ENCODE measurements at regions not wholly inside any gene's neighbourhood (a gene's known extent, or its start where the extent isn't known, plus 50 kb on each side); places are given as distances from the start of the nearest gene placed in this dataset.
A peak's percentile ranks its signal among the peaks of the same experiment; 100 is the strongest.
"Not testable (repeated sequence)": the region's sequence is repeated elsewhere in the genome, so short reads cannot be mapped to it uniquely, and the experiment has no call there.

DNA sequence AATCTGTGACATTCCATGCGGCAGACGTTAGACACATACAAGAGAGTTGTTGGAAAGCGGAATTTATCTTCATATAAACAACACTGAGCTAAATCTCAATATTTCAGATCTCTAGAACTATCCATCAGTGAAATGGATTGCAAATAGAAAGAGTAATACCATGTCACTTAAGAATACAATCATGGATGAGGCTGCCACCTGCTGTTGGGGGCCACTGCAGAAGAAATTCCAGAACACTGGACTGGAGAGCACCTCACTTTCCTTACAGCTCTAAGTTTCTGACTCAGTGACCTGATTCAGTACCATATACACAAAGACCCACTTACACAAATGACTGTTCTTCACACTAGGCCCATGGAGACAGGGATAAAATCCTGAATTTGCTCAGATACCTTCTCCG lies 75.1 kb upstream of the TP53BP2 start:
- DNase-seq, result peak in 1 of 2 donors; percentile 58
- intact Hi-C loops (cut with DNase I; ENCODE audit: low total_unique reads); H3K9me3 ChIP-seq; H3K27ac ChIP-seq; H3K4me1 ChIP-seq; H3K27me3 ChIP-seq; H3K36me3 ChIP-seq; H3K4me3 ChIP-seq: not testable (repeated sequence)
- 89 to 100% (median 97%) methylated on average over 1 of the region's 4 CpGs for WGBS, 5 donors
- TF ChIP-seq, protein P1, sequence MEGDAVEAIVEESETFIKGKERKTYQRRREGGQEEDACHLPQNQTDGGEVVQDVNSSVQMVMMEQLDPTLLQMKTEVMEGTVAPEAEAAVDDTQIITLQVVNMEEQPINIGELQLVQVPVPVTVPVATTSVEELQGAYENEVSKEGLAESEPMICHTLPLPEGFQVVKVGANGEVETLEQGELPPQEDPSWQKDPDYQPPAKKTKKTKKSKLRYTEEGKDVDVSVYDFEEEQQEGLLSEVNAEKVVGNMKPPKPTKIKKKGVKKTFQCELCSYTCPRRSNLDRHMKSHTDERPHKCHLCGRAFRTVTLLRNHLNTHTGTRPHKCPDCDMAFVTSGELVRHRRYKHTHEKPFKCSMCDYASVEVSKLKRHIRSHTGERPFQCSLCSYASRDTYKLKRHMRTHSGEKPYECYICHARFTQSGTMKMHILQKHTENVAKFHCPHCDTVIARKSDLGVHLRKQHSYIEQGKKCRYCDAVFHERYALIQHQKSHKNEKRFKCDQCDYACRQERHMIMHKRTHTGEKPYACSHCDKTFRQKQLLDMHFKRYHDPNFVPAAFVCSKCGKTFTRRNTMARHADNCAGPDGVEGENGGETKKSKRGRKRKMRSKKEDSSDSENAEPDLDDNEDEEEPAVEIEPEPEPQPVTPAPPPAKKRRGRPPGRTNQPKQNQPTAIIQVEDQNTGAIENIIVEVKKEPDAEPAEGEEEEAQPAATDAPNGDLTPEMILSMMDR (IDR thresholded peaks at IDR 0.05), result peak in 2 of 7 experiments; percentile 8 to 22

DNA sequence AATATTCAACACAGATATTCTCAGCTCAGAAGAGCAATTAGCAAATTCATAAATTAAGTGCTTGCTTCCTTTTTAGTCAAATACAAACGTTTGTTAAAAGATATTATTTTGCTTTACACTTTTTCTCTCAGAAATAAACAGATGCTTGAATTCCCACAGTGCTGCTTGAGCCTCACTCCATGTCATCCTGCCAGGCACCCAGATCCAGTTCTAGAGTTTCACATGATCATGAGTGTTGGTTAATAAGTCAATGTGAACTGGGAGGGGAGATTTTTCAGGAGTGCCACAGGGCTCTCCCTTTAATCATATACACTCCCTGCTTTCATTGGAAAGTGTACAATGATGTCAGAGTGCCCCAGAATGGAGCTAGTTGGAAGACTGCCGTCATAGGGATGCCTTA lies 69.7 kb upstream of the TP53BP2 start:
- H3K4me3 ChIP-seq; H3K27me3 ChIP-seq; H3K9me3 ChIP-seq; intact Hi-C loops (cut with DNase I; ENCODE audit: low total_unique reads); H3K4me1 ChIP-seq; H3K36me3 ChIP-seq; H3K27ac ChIP-seq; DNase-seq: not testable (repeated sequence)
- 100% methylated on average over 1 of the region's 2 CpGs; no CpG with 5 or more reads in 3 of the 5 donors for WGBS, 5 donors

DNA sequence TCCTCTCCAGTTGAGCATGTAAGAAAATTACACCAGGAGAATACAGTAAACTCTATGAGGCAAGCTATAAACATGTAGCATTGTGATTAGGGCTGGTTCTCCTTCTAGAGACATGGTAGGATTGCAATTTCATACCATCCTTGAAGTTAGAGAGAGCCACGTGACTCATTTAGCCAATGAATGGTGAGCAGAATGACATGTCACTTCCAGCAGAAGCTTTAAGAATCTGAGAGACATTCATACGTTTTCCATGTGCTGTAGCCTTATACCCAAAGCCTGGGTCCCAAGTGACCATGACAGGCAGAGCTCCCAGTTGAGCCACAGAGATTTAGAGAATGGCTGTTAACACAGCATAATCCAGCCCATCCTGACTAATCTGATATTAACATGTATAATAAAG lies 68.0 kb upstream of the TP53BP2 start:
- H3K9me3 ChIP-seq; H3K27me3 ChIP-seq; DNase-seq; H3K4me1 ChIP-seq; H3K27ac ChIP-seq; H3K36me3 ChIP-seq; intact Hi-C loops (cut with DNase I; ENCODE audit: low total_unique reads); H3K4me3 ChIP-seq: not testable (repeated sequence)
- 56 to 74% (median 70%) methylated on average over 2 of the region's 2 CpGs for WGBS, 5 donors

DNA sequence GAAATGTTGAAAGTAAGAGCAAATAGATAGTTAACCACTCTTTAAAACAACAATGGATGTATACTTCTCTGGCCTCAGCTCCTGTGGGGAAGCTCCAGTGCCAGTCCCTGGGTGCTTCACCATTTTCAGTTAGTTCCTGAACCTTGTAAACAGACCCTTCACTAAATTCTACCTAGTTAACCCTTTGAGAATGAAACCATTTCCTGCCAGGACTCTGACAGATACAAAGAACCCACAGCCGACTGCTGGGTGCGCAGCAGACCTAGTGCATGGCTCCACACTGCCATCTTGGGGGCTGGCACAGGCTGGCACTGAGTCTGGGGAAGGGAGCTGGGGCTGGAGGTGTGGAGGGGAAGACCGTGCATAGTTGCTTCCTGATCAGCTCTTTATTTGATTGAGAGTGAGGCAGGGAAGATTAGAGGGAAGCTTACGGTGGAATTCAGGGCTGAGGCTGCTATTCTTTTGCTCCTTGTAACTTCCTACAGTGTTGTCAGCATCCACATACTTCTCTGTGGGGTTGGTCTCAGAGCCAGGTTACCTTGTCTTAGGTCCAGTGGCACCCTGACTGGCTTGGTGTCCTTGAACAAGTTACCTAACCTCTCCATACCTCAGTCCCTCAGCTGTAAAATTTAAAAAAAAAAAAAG lies 62.3 kb upstream of the TP53BP2 start:
- 3 to 14% (median 11%) methylated on average over 3 to 4 of the region's 4 CpGs for WGBS, 5 donors
- H3K4me3 ChIP-seq; H3K4me1 ChIP-seq; H3K27ac ChIP-seq; H3K9me3 ChIP-seq; H3K27me3 ChIP-seq; intact Hi-C loops (cut with DNase I; ENCODE audit: low total_unique reads); H3K36me3 ChIP-seq; DNase-seq: not testable (repeated sequence)
- TF ChIP-seq, protein P1 (IDR thresholded peaks at IDR 0.05), result peak in 2 of 7 experiments; percentile 13 to 16

DNA sequence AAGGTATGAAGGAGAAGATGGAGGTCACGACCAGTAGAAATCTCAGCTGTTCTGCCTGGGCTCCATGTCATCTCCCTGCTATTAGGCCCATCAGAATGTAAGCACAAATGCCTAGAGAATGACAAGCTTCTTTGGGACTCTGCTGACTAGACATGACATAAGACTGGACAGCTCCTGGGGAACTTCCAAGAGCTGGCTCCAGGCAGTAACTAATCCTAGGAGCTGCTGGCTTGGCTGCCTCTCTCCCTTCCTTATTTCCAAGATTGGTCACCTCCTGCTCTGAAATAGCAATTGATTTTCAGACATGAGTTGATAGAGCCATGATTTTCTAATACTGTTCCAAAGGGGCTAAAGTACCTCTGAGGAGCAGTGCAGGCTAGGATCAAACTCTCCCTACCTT lies 57.5 kb upstream of the TP53BP2 start:
- H3K9me3 ChIP-seq; intact Hi-C loops (cut with DNase I; ENCODE audit: low total_unique reads); H3K36me3 ChIP-seq; H3K27me3 ChIP-seq; H3K27ac ChIP-seq; DNase-seq; H3K4me3 ChIP-seq; H3K4me1 ChIP-seq: not testable (repeated sequence)
- no CpG with 5 or more reads among the region's 1 CpG for WGBS, 5 donors

DNA sequence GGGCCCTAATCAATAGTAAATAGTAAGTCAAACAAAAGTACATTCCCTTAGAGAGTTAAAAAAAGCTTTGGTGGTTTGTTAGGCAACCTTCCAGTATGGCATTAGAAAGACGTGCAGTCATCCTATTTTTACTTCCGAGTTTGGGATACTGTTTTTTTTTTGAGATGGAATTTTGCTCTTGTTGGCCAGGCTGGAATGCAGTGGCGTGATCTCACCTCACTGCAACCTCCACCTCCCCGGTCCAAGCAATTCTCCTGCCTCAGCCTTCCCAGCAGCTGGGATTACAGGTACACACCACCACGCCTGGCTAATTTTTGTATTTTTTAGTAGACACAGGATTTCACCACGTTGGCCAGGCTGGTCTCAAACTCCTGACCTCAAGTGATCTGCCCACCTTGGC lies 54.0 kb upstream of the TP53BP2 start:
- H3K4me3 ChIP-seq; H3K27ac ChIP-seq; H3K9me3 ChIP-seq; intact Hi-C loops (cut with DNase I; ENCODE audit: low total_unique reads); H3K36me3 ChIP-seq; H3K4me1 ChIP-seq; H3K27me3 ChIP-seq; DNase-seq: not testable (repeated sequence)
- 33 to 42% (median 36%) methylated on average over 6 of the region's 6 CpGs for WGBS, 5 donors

DNA sequence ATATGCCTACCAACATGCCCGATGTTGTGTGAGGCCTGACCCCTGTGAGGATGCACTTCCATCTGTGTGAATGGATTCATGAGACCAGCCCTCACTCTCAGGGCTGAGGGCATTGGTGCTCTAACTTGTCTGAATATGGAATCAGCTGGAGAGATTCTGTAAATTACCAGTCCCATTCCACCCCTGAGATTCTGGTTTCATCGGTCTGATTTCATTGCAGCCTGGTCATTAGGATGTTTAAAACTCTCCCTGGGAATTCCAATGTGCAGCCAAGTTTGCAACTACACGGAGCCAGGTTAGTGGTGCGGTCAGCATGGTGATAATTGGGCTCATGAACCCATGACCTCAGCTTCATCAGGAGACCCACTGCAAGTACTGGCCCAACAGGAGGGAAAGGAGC lies 51.4 kb upstream of the TP53BP2 start:
- H3K4me3 ChIP-seq; H3K36me3 ChIP-seq; H3K9me3 ChIP-seq; H3K27me3 ChIP-seq; intact Hi-C loops (cut with DNase I; ENCODE audit: low total_unique reads); H3K4me1 ChIP-seq; DNase-seq; H3K27ac ChIP-seq: not testable (repeated sequence)
- 71 to 100% (median 83%) methylated on average over 1 to 3 of the region's 4 CpGs; no CpG with 5 or more reads in 1 of the 5 donors for WGBS, 5 donors

DNA sequence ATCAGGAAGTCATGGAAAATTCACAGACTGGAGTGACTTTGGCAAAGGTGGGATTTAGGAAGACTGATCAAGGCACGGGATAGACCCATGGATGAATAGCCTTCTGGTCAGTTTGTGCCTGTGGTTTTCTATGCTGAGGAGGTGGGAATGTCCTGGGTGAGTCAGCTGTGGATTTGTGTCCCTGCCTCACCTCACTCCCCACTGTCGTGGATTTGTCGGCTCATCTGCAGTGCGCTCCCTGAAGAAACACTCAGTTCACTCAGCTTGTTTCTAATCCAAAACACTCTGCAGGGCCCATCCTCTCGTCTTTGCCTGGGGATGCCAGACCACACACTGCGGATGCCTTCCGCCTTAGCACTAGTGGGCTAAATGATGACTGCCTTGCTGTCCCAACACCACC lies 50.2 kb upstream of the TP53BP2 start:
- H3K4me3 ChIP-seq; H3K27me3 ChIP-seq; H3K36me3 ChIP-seq; DNase-seq; H3K27ac ChIP-seq; H3K9me3 ChIP-seq; intact Hi-C loops (cut with DNase I; ENCODE audit: low total_unique reads); H3K4me1 ChIP-seq: not testable (repeated sequence)
- WGBS, 5 donors, result 83 to 98% (median 88%) methylated on average over 4 to 7 of the region's 7 CpGs
